Epithelial cell of proximal tubule (primary cell): ENCODE measurements at regions not wholly inside any gene's neighbourhood (a gene's known extent, or its start where the extent isn't known, plus 50 kb on each side); places are given as distances from the start of the nearest gene placed in this dataset.

Experiments
- DNase-seq: peaks from one replicate; pipeline ENCODE4 v3.0.0-alpha.2; 2011; ENCODE audit warnings: low read depth
- H3K4me3 ChIP-seq: 2 replicates; pipeline ENCODE4 v1.5.1; 2011; ENCODE audit warnings: low read depth, mild to moderate bottlenecking, low read length
- CTCF ChIP-seq: conservative IDR thresholded peaks from 2 replicates; pipeline ENCODE4 v1.5.1; 2012; ENCODE audit warnings: low read depth, mild to moderate bottlenecking, low read length

DNA sequence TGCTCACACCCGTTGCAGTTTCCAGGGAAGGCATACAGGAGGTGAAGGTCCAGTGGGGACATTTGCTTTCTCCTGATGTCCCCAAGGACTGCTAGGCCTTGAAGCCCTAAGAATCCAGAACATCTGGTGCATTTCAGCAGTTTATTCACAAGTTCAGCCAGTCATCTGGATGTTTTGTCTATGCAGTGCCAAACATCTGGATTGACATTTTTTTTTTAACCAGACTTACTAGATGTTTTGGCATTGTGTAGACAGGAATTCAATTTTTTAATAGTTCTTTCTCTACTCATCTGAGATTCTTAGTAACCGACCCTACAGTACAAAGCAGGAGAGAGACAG is 256.2 kb downstream of the CLIC5 start:
- no peak overlapping the region for H3K4me3 ChIP-seq
- no peak for TF ChIP-seq CTCF
- DNase-seq = no peak

- DNase-seq = no peak
- TF ChIP-seq CTCF = no peak
- H3K4me3 ChIP-seq = no peak overlapping the region
Observed at GRCh38 chr6:45758787-45759471, 256.7 kb downstream of the CLIC5 start.

- no peak for TF ChIP-seq CTCF
- H3K4me3 ChIP-seq = no peak overlapping the region
- no peak for DNase-seq
Observed at GRCh38 chr6:45757443-45758130, 258.1 kb downstream of the CLIC5 start.

GRCh38 chr6:45756606-45757005 is 259.1 kb downstream of the CLIC5 start:
- no peak overlapping the region for H3K4me3 ChIP-seq
- DNase-seq = no peak
- no peak for TF ChIP-seq CTCF

- DNase-seq = no peak
- no peak for TF ChIP-seq CTCF
- no peak overlapping the region for H3K4me3 ChIP-seq
Observed at GRCh38 chr6:45754432-45754831, 261.2 kb downstream of the CLIC5 start.

DNA sequence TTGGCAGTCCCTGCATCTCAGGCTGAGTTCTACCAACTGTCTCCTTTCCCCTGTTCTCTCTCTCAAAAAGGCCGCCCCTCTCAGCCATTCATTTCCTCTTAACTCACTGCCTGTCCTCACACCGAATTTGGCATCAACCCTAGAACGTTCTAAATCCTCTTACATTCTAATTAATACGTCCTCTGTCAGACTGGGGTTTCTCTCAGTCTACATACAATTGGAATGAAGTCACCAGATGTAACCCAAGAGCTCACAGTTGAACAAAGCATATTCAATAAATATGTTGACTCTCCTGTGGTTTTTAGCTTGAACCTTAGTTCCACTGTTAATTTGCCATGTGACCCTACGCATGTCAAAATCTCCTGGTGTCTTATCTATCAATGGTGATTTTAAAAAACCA is 269.6 kb downstream of the CLIC5 start:
- TF ChIP-seq CTCF = no peak
- H3K4me3 ChIP-seq = no peak overlapping the region
- no peak for DNase-seq
